PC-9 (cell line): ENCODE measurements at regions not wholly inside any gene's neighbourhood (a gene's known extent, or its start where the extent isn't known, plus 50 kb on each side); places are given as distances from the start of the nearest gene placed in this dataset.

ENCODE experiments used
- EZH2 ChIP-seq: fragments of 200-600 bp; sonication (generic); IDR thresholded peaks from 2 replicates; pipeline ENCODE4 v1.8.0; 2017; ENCODE audit warnings: antibody characterized with exemption, low read depth
- TF ChIP-seq, protein P1 (sequence below): fragments of 200-600 bp; sonication (generic); conservative IDR thresholded peaks from 2 replicates; pipeline ENCODE4 v1.6.1; 2017; ENCODE audit warnings: mixed run types, antibody characterized with exemption, mild to moderate bottlenecking, moderate library complexity

DNA sequence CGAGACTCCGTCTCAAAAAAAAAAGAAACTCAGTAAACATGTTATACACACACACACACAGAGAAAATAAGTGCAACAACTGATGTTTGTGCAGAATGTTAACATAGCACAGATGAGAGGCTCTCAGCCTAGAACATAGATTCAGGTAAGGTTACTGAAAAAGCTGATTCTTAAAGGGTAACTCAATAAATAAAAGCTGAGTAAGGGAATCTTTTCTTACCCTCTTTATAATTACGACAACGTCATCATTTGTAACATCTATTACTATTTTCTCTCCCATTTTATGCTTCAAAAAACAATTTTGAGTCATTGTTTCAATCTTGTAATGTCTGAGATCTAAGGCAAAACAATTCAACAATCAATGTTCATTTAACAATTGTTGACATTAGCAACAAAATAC, 644.8 kb downstream of the RFPL4B start:
- TF ChIP-seq, protein P1, sequence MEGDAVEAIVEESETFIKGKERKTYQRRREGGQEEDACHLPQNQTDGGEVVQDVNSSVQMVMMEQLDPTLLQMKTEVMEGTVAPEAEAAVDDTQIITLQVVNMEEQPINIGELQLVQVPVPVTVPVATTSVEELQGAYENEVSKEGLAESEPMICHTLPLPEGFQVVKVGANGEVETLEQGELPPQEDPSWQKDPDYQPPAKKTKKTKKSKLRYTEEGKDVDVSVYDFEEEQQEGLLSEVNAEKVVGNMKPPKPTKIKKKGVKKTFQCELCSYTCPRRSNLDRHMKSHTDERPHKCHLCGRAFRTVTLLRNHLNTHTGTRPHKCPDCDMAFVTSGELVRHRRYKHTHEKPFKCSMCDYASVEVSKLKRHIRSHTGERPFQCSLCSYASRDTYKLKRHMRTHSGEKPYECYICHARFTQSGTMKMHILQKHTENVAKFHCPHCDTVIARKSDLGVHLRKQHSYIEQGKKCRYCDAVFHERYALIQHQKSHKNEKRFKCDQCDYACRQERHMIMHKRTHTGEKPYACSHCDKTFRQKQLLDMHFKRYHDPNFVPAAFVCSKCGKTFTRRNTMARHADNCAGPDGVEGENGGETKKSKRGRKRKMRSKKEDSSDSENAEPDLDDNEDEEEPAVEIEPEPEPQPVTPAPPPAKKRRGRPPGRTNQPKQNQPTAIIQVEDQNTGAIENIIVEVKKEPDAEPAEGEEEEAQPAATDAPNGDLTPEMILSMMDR, result no peak
- TF ChIP-seq EZH2, result no peak
